ENCODE measurements at regions not wholly inside any gene's neighbourhood (a gene's known extent, or its start where the extent isn't known, plus 50 kb on each side); places are given as distances from the start of the nearest gene placed in this dataset.

GRCh38 chr10:123942114-123942861 is 50.7 kb upstream of the CPXM2 start:
- peaks cover 20% of the 10 kb centered on the region; the same call in 1 of the 2 replicates for H3K4me1 Mint-ChIP-seq (ENCODE audit: low read depth)
- H3K36me3 Mint-ChIP-seq (ENCODE audit: low read depth), result peaks cover 5% of the 10 kb centered on the region
- no peaks in the 10 kb centered on the region; the same call in 1 of the 2 replicates for H3K27me3 Mint-ChIP-seq (ENCODE audit: insufficient read depth)
- no peak overlapping the region for H3K4me3 Mint-ChIP-seq
- TF ChIP-seq CTCF (IDR thresholded peaks at IDR 0.05), result no peak
- no peak for DNase-seq
- peaks cover 15% of the 10 kb centered on the region; the same call in 1 of the 2 replicates for H3K9me3 Mint-ChIP-seq
- H3K27ac Mint-ChIP-seq, result no peak overlapping the region

Data from HFFc6 (cell line).